ENCODE measurements at regions not wholly inside any gene's neighbourhood (a gene's known extent, or its start where the extent isn't known, plus 50 kb on each side); places are given as distances from the start of the nearest gene placed in this dataset.

- Histone ChIP-seq H3K4me1 (replicated peaks in 1 of 2) (no peaks in the 10 kb centered on the region), H3K27ac (peak overlapping the region in 1 of 5 donors; percentile 51), H3K4me3 (no peak overlapping the region), H3K9me3 (replicated peaks in 1 of 3) (no peaks in the 10 kb centered on the region), H3K36me3 (replicated peaks in 1 of 2) (no peaks in the 10 kb centered on the region), H3K27me3 (no peaks in the 10 kb centered on the region)
- intact Hi-C loops (cut with DNase I), result no loop called here
- peak in 1 of 7 donors; percentile 27 for DNase-seq
- TF ChIP-seq CTCF (IDR thresholded peaks at IDR 0.05) (no peak), POLR2A (IDR thresholded peaks at IDR 0.05) (no peak)
- WGBS, 4 donors, result 41 to 54% (median 46%) methylated on average over 5 of the region's 5 CpGs
Observed at GRCh38 chr1:177448652-177449357, 278.0 kb downstream of the BRINP2 start.

GRCh38 chr1:177448036-177448615 is 277.4 kb downstream of the BRINP2 start:
- no peak for DNase-seq
- Histone ChIP-seq H3K9me3 (replicated peaks in 1 of 3) (no peaks in the 10 kb centered on the region), H3K36me3 (replicated peaks in 1 of 2) (no peaks in the 10 kb centered on the region), H3K27ac (peak overlapping the region in 1 of 5 donors; percentile 15), H3K4me1 (replicated peaks in 1 of 2) (no peaks in the 10 kb centered on the region), H3K27me3 (no peaks in the 10 kb centered on the region), H3K4me3 (no peak overlapping the region)
- TF ChIP-seq POLR2A (IDR thresholded peaks at IDR 0.05) (no peak), CTCF (IDR thresholded peaks at IDR 0.05) (no peak)
- whole genome bisulfite sequencing, 4 donors, result 69 to 89% (median 75%) methylated on average over 2 of the region's 2 CpGs
- intact Hi-C loops (cut with DNase I), result no loop called here

- no peaks in the 10 kb centered on the region for H3K4me1 ChIP-seq (replicated peaks in 1 of 2)
- no peak overlapping the region for H3K27ac ChIP-seq
- intact Hi-C loops (cut with DNase I), result no loop called here
- no peak overlapping the region for H3K4me3 ChIP-seq
- H3K36me3 ChIP-seq (replicated peaks in 1 of 2), result no peaks in the 10 kb centered on the region
- DNase-seq, result no peak
- no peaks in the 10 kb centered on the region for H3K9me3 ChIP-seq (replicated peaks in 1 of 3)
- TF ChIP-seq CTCF (IDR thresholded peaks at IDR 0.05), result no peak
- TF ChIP-seq POLR2A (IDR thresholded peaks at IDR 0.05), result no peak
- H3K27me3 ChIP-seq, result no peaks in the 10 kb centered on the region
- WGBS, 4 donors, result 81 to 94% (median 85%) methylated on average over 3 of the region's 3 CpGs
Observed at GRCh38 chr1:177444997-177445746, 274.4 kb downstream of the BRINP2 start.

- 74 to 84% (median 79%) methylated on average over 3 of the region's 3 CpGs for WGBS, 4 donors
- no peak overlapping the region for H3K27ac ChIP-seq
- no peaks in the 10 kb centered on the region for H3K27me3 ChIP-seq
- H3K4me1 ChIP-seq (replicated peaks in 1 of 2), result no peaks in the 10 kb centered on the region
- H3K4me3 ChIP-seq, result no peak overlapping the region
- H3K9me3 ChIP-seq (replicated peaks in 1 of 3), result no peaks in the 10 kb centered on the region
- DNase-seq, result no peak
- intact Hi-C loops (cut with DNase I), result no loop called here
- no peaks in the 10 kb centered on the region for H3K36me3 ChIP-seq (replicated peaks in 1 of 2)
- no peak for TF ChIP-seq POLR2A (IDR thresholded peaks at IDR 0.05)
Observed at GRCh38 chr1:177443003-177443402, 272.2 kb downstream of the BRINP2 start.

Measured in adrenal gland (tissue), 9 donors.